ENCODE measurements at regions not wholly inside any gene's neighbourhood (a gene's known extent, or its start where the extent isn't known, plus 50 kb on each side); places are given as distances from the start of the nearest gene placed in this dataset.

- H3K36me3 ChIP-seq, result no peaks in the 10 kb centered on the region
- H3K4me3 ChIP-seq, result no peak overlapping the region
- H3K27me3 ChIP-seq, result no peaks in the 10 kb centered on the region
- H3K4me1 ChIP-seq, result no peaks in the 10 kb centered on the region
- no peak for DNase-seq (ENCODE audit: low spot score)
- no peak for TF ChIP-seq CTCF (IDR thresholded peaks at IDR 0.05)
- H3K9me3 ChIP-seq, result peaks cover 0 to 9% of the 10 kb centered on the region in 2 donors
- no peak overlapping the region for H3K27ac ChIP-seq
These were observed 205.5 kb upstream of the ARSJ start for GRCh38 chr4:114184901-114185300.

GRCh38 chr4:114187592-114187991 is 208.1 kb upstream of the ARSJ start:
- no peak for TF ChIP-seq CTCF (IDR thresholded peaks at IDR 0.05)
- Histone ChIP-seq H3K27me3 (no peaks in the 10 kb centered on the region), H3K9me3 (peaks cover 0 to 5% of the 10 kb centered on the region in 2 donors), H3K4me1 (no peaks in the 10 kb centered on the region), H3K36me3 (no peaks in the 10 kb centered on the region), H3K27ac (no peak overlapping the region), H3K4me3 (no peak overlapping the region)
- no peak for DNase-seq (ENCODE audit: low spot score)

DNA sequence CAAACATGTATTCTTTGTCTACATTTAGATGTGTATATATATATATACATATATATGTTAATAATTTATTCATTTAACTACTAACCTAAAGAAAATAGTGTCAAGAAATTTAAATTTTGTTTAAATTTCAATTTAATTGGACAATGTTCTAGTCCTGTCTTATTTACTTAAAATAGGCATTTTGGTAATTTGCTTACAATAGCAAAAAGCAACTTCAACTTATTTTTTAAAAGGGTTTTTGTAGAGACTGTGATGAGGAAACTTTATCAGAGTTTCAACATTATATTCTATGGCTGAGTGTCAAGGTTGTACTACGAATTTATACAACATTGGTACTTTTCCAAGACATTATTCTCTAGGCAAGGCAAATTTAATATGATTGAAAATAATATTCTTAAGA is 212.0 kb upstream of the ARSJ start:
- no peak overlapping the region for H3K27ac ChIP-seq
- no peak for DNase-seq (ENCODE audit: low spot score)
- no peak overlapping the region for H3K4me3 ChIP-seq
- no peak for TF ChIP-seq CTCF (IDR thresholded peaks at IDR 0.05)
- H3K27me3 ChIP-seq, result no peaks in the 10 kb centered on the region
- H3K9me3 ChIP-seq, result no peaks in the 10 kb centered on the region
- no peaks in the 10 kb centered on the region for H3K36me3 ChIP-seq
- H3K4me1 ChIP-seq, result no peaks in the 10 kb centered on the region

DNA sequence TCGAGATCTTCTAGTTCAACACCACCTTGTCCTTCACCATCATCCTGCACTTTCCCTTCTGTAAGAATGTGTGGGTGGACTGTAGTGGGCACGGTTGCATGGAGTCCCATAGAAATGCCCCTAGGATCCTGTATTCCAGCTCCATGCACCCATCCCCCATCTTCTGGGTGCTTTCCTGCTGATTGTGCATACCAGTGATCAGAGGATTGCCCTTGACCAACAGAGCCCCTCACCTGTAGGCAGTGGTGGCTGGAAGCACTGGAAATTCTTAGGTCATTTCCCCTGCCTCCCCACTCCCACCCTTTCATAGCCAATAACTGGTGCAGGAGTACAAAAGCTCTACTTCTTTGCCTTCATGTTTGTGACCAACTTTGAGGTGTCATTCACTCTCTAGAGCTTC is 213.4 kb upstream of the ARSJ start:
- H3K9me3 ChIP-seq, result no peaks in the 10 kb centered on the region
- DNase-seq (ENCODE audit: low spot score), result no peak
- H3K36me3 ChIP-seq, result no peaks in the 10 kb centered on the region
- no peak overlapping the region for H3K4me3 ChIP-seq
- no peak for TF ChIP-seq CTCF (IDR thresholded peaks at IDR 0.05)
- H3K27me3 ChIP-seq, result no peaks in the 10 kb centered on the region
- H3K27ac ChIP-seq, result no peak overlapping the region
- H3K4me1 ChIP-seq, result no peaks in the 10 kb centered on the region

GRCh38 chr4:114193624-114194399 is 214.4 kb upstream of the ARSJ start:
- Histone ChIP-seq H3K36me3 (no peaks in the 10 kb centered on the region), H3K9me3 (no peaks in the 10 kb centered on the region), H3K4me3 (no peak overlapping the region), H3K4me1 (no peaks in the 10 kb centered on the region), H3K27ac (no peak overlapping the region), H3K27me3 (no peaks in the 10 kb centered on the region)
- no peak for TF ChIP-seq CTCF (IDR thresholded peaks at IDR 0.05)
- no peak for DNase-seq (ENCODE audit: low spot score)

GRCh38 chr4:114196606-114197005 is 217.2 kb upstream of the ARSJ start:
- no peak for TF ChIP-seq CTCF (IDR thresholded peaks at IDR 0.05)
- H3K27ac ChIP-seq, result no peak overlapping the region
- H3K9me3 ChIP-seq, result no peaks in the 10 kb centered on the region
- no peaks in the 10 kb centered on the region for H3K4me1 ChIP-seq
- no peak for DNase-seq (ENCODE audit: low spot score)
- H3K27me3 ChIP-seq, result no peaks in the 10 kb centered on the region
- no peaks in the 10 kb centered on the region for H3K36me3 ChIP-seq
- no peak overlapping the region for H3K4me3 ChIP-seq
